Caco-2 (cell line): ENCODE measurements at regions not wholly inside any gene's neighbourhood (a gene's known extent, or its start where the extent isn't known, plus 50 kb on each side); places are given as distances from the start of the nearest gene placed in this dataset.

Experiments
- BruUV-seq: library from RNA; stranded (reverse); fragments of 400-500 nt; replicated peaks from 2 replicates; lab custom pipeline; 2021; lab: Mats Ljungman, UMichigan
- CTCF ChIA-PET: fragments of 300-600 bp; sonication (Branson Sonifier 250); formaldehyde crosslinking; loops from one replicate; lab custom pipeline; 2022; ENCODE audit warnings: antibody characterized with exemption; lab: Charles Lee
- POLR2A ChIA-PET: fragments of 300-600 bp; sonication (Branson Sonifier 250); formaldehyde crosslinking; loops from one replicate; lab custom pipeline; 2022; ENCODE audit warnings: antibody characterized with exemption; lab: Charles Lee
- DNase-seq, 2 experiments: peaks; one replicate each; pipeline versions ENCODE4 v3.0.0 to v3.0.0-alpha.2; 2020 to 2022
- H3K27me3 ChIP-seq: replicated peaks from 2 replicates; pipeline ENCODE4 v1.6.0; 2011; ENCODE audit warnings: low read length; ENCODE audit not compliant: control insufficient read depth, insufficient read depth
- H3K36me3 ChIP-seq: 2 replicates; pipeline ENCODE4 v1.5.1; 2011; ENCODE audit warnings: low read length; ENCODE audit not compliant: control insufficient read depth, insufficient read depth
- H3K4me1 ChIP-seq: fragments of 250-450 bp; sonication (Bioruptor Pico); 2 replicates; pipeline ENCODE4 v1.5.1; 2020; ENCODE audit warnings: mild to moderate bottlenecking
- H3K4me3 ChIP-seq: 2 replicates; pipeline ENCODE4 v1.5.1; 2011; ENCODE audit warnings: low read depth, mild to moderate bottlenecking, control low read depth, low read length
- H3K9me3 ChIP-seq: fragments of 250-450 bp; sonication (Bioruptor Pico); 2 replicates; pipeline ENCODE4 v1.5.1; 2020; ENCODE audit warnings: mild to moderate bottlenecking, moderate library complexity
- H3K27ac Mint-ChIP-seq: one replicate; pipeline ENCODE4 v1.8.0; 2022; ENCODE audit warnings: mixed read lengths; ENCODE audit not compliant: unreplicated experiment
- H3K27me3 Mint-ChIP-seq: one replicate; pipeline ENCODE4 v1.8.0; 2022; ENCODE audit warnings: mixed read lengths; ENCODE audit not compliant: insufficient read depth, unreplicated experiment
- H3K36me3 Mint-ChIP-seq: one replicate; pipeline ENCODE4 v1.8.0; 2022; ENCODE audit warnings: mild to moderate bottlenecking, mixed read lengths; ENCODE audit not compliant: insufficient read depth, unreplicated experiment
- H3K4me1 Mint-ChIP-seq: one replicate; pipeline ENCODE4 v1.8.0; 2022; ENCODE audit warnings: low read depth, mixed read lengths; ENCODE audit not compliant: unreplicated experiment
- H3K4me3 Mint-ChIP-seq: one replicate; pipeline ENCODE4 v1.8.0; 2022; ENCODE audit warnings: mild to moderate bottlenecking, moderate library complexity, mixed read lengths; ENCODE audit not compliant: unreplicated experiment
- H3K9me3 Mint-ChIP-seq: one replicate; pipeline ENCODE4 v1.8.0; 2022; ENCODE audit warnings: mixed read lengths; ENCODE audit not compliant: unreplicated experiment
- intact Hi-C: fragments of 100-400 bp; cut with micrococcal nuclease; formaldehyde crosslinking; loops from one replicate; pipeline ENCODE4 v1.10.0; 2022; ENCODE audit not compliant: unreplicated experiment
- TF ChIP-seq, protein P1 (sequence below), 2 experiments: fragments of 200-600 bp in 1 of 2; IDR thresholded peaks; 1 replicate in 1 of 2; 2 replicates in 1 of 2; pipeline versions ENCODE4 v1.5.1 to v1.8.0; 2011 to 2022; ENCODE audit warnings: antibody characterized with exemption in 1 of 2, control low read depth in 1 of 2, inconsistent platforms in 1 of 2, low read depth in 1 of 2, low read length in 1 of 2, mild to moderate bottlenecking in 1 of 2, moderate library complexity in 1 of 2; ENCODE audit not compliant: insufficient read depth in 1 of 2, severe bottlenecking in 1 of 2, unreplicated experiment in 1 of 2

DNA sequence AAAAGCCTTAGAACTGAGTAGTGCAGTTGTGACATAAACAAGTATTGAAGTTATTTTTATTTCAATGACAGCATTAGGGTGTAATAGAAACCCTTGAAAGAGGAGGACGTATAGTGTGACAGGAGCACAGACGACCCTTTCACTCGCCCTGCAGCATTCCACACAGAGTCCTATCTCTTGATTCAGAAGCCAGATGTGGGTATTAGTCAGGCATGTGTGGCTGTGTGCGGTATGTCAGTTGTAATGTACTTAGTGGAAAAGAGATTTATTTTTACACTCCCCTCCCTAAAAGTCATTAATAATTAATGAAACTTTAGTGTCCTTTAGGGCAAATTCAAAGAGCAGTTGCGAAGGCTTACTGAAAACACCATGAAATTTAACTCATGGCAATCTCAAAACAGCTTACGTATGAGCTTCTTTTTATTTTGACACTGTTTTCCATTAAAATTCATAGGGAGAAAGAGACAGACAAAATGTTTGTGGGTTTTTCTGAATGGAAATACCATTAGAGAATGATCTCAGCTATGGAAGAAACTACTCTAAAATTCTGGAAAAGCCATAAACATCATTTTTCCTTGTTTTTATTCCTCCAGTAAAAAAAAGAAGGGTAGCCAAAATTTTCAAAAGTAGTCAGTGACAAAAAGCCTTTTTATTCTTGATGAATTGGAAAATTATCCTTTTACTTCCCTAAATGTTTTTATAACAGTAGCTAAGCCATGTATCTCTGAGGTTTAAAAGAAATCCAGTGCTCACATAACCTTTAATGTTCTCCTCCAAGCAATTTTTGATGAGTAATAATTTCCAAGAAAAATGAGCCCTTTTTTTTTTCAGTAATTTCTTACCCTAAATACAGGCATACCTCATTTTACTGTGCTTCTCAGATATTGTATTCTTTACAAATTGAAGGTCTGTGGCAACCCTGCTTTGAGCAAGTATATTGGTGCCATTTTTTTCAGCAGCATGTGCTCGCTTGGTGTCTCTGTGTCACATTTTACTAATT lies 84.0 kb upstream of the DSEL start:
- H3K36me3 ChIP-seq = no peaks in the 10 kb centered on the region
- Mint-ChIP-seq H3K4me1 (no peaks in the 10 kb centered on the region), H3K27me3 (no peaks in the 10 kb centered on the region), H3K27ac (no peak overlapping the region), H3K9me3 (no peaks in the 10 kb centered on the region), H3K36me3 (no peaks in the 10 kb centered on the region), H3K4me3 (no peak overlapping the region)
- ChIA-PET POLR2A (no interaction called here), CTCF (no interaction called here)
- H3K9me3 ChIP-seq = no peaks in the 10 kb centered on the region
- no peak overlapping the region for H3K4me3 ChIP-seq
- intact Hi-C loops = no loop called here
- peak; percentile 13 to 50 for DNase-seq
- H3K4me1 ChIP-seq = 0 out of 2 replicates have a peak, but pooled peaks cover 4% of the 10 kb centered on the region
- TF ChIP-seq, protein P1, sequence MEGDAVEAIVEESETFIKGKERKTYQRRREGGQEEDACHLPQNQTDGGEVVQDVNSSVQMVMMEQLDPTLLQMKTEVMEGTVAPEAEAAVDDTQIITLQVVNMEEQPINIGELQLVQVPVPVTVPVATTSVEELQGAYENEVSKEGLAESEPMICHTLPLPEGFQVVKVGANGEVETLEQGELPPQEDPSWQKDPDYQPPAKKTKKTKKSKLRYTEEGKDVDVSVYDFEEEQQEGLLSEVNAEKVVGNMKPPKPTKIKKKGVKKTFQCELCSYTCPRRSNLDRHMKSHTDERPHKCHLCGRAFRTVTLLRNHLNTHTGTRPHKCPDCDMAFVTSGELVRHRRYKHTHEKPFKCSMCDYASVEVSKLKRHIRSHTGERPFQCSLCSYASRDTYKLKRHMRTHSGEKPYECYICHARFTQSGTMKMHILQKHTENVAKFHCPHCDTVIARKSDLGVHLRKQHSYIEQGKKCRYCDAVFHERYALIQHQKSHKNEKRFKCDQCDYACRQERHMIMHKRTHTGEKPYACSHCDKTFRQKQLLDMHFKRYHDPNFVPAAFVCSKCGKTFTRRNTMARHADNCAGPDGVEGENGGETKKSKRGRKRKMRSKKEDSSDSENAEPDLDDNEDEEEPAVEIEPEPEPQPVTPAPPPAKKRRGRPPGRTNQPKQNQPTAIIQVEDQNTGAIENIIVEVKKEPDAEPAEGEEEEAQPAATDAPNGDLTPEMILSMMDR (IDR thresholded peaks at IDR 0.05; ENCODE audit: insufficient read depth in 1 of 2, low read depth in 1 of 2, low read length in 1 of 2, severe bottlenecking in 1 of 2, unreplicated experiment in 1 of 2) = no peak
- H3K27me3 ChIP-seq = no peaks in the 10 kb centered on the region
- BruUV-seq = no TSS peak

DNA sequence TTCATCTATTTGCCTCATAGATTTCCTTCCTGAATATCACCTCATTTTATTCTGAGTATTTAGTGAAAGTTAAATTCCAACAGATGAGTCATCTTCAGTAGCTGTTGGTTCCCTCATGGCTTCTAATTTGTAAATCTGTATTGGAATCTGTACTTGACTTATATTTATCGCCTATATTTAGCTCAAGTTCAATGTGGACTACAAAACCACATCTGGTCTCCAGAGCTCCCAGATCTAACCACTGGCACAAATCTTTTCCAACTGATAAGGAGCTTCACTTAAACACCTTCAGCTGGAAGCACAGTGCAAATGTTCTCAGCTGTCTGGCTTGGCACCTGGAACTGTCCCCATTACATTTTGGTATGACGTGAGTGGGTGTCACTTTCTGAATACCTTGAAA lies 82.8 kb upstream of the DSEL start:
- no peaks in the 10 kb centered on the region for H3K4me1 Mint-ChIP-seq

DNA sequence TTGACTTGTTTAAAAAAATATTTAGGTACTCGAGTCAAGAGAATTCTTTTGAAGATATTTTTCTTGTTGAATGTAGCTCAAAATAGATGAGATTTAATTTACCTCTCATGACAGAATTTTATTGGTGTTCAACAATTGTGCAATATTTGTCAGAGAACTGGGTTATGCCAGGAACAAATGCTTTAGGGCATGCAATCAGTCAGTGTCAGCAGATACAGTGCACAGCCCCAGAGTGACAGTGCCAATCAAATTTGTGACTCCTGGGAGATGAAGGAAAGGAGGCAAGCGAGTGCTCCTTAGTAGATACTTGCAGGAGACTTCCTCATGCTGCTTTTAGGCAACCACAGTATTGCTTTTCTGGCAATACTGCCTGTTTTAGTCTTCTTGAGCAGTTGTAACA lies 81.2 kb upstream of the DSEL start:
- Histone ChIP-seq H3K4me1 (0 out of 2 replicates have a peak, but pooled peaks cover 4% of the 10 kb centered on the region), H3K4me3 (no peak overlapping the region), H3K9me3 (no peaks in the 10 kb centered on the region), H3K36me3 (no peaks in the 10 kb centered on the region), H3K27me3 (no peaks in the 10 kb centered on the region)
- H3K27me3 Mint-ChIP-seq = no peaks in the 10 kb centered on the region
- DNase-seq = no peak
- H3K36me3 Mint-ChIP-seq = no peaks in the 10 kb centered on the region
- no TSS peak for BruUV-seq
- POLR2A ChIA-PET = no interaction called here
- no peak overlapping the region for H3K4me3 Mint-ChIP-seq
- intact Hi-C loops = no loop called here
- CTCF ChIA-PET = no interaction called here
- no peaks in the 10 kb centered on the region for H3K9me3 Mint-ChIP-seq
- H3K4me1 Mint-ChIP-seq = no peaks in the 10 kb centered on the region
- no peak overlapping the region for H3K27ac Mint-ChIP-seq
- TF ChIP-seq, protein P1 (IDR thresholded peaks at IDR 0.05; ENCODE audit: insufficient read depth in 1 of 2, low read depth in 1 of 2, low read length in 1 of 2, severe bottlenecking in 1 of 2, unreplicated experiment in 1 of 2) = no peak

More for the DNA sequence above, 82.8 kb upstream of the DSEL start:
- no peaks in the 10 kb centered on the region for H3K36me3 ChIP-seq
- intact Hi-C loops = no loop called here
- H3K4me1 ChIP-seq = 0 out of 2 replicates have a peak, but pooled peaks cover 4% of the 10 kb centered on the region
- no TSS peak for BruUV-seq
- H3K27me3 ChIP-seq = no peaks in the 10 kb centered on the region
- H3K36me3 Mint-ChIP-seq = no peaks in the 10 kb centered on the region
- H3K27ac Mint-ChIP-seq = no peak overlapping the region
- H3K27me3 Mint-ChIP-seq = no peaks in the 10 kb centered on the region
- TF ChIP-seq, protein P1 (IDR thresholded peaks at IDR 0.05; ENCODE audit: insufficient read depth in 1 of 2, low read depth in 1 of 2, low read length in 1 of 2, severe bottlenecking in 1 of 2, unreplicated experiment in 1 of 2) = no peak
- H3K4me3 Mint-ChIP-seq = no peak overlapping the region
- no peak overlapping the region for H3K4me3 ChIP-seq
- no peaks in the 10 kb centered on the region for H3K9me3 Mint-ChIP-seq
- CTCF ChIA-PET = no interaction called here
- POLR2A ChIA-PET = no interaction called here
- no peaks in the 10 kb centered on the region for H3K9me3 ChIP-seq
- no peak for DNase-seq
